B cell (primary cell): ENCODE measurements at regions not wholly inside any gene's neighbourhood (a gene's known extent, or its start where the extent isn't known, plus 50 kb on each side); places are given as distances from the start of the nearest gene placed in this dataset.

Source experiments
- ATAC-seq: fragments of 200-7000 bp; cut with Tn5 transposase; one replicate; pipeline ENCODE4 v1.10.0; 2021; ENCODE audit warnings: low read depth, mild to moderate bottlenecking, moderate number of reproducible peaks, moderate library complexity
- CTCF ChIA-PET: fragments of 350-600 bp; sonication (Branson Sonifier 250); formaldehyde crosslinking; loops from one replicate; lab custom pipeline; 2021; ENCODE audit warnings: antibody characterized with exemption, inconsistent platforms; lab: Charles Lee
- POLR2A ChIA-PET: fragments of 350-600 bp; sonication (Branson Sonifier 250); formaldehyde crosslinking; loops from one replicate; lab custom pipeline; 2021; ENCODE audit warnings: antibody characterized with exemption; lab: Charles Lee
- DNase-seq: peaks from one replicate; pipeline ENCODE4 v3.0.0; 2013
- H2AFZ ChIP-seq: 2 replicates; pipeline ENCODE4 v1.6.1; 2012; ENCODE audit warnings: mild to moderate bottlenecking, low read depth, low read length; ENCODE audit not compliant: insufficient read depth, poor library complexity, severe bottlenecking
- H3K27ac ChIP-seq, 2 donors: 1 replicate in 1 of 2; 2 replicates in 1 of 2; pipeline ENCODE4 v1.5.1; 2012 to 2013; ENCODE audit warnings: low read length in 2 of 2, mild to moderate bottlenecking in 2 of 2, moderate library complexity in 1 of 2
- H3K27me3 ChIP-seq, 4 experiments: fragments of 200-600 bp in 1 of 4; sonication (generic) in 1 of 4; replicated peaks in 1 of 4; 1 replicate in 2 of 4; 2 replicates in 2 of 4; pipeline versions ENCODE4 v1.6.1 to v1.7.0; 2013 to 2016; ENCODE audit warnings: low read length in 3 of 4, mild to moderate bottlenecking in 2 of 4, mixed read lengths in 1 of 4, moderate library complexity in 1 of 4; ENCODE audit not compliant: insufficient read depth in 4 of 4, control insufficient read depth in 3 of 4; ENCODE audit errors: control extremely low read depth in 1 of 4
- H3K36me3 ChIP-seq, 2 experiments: replicated peaks in 1 of 2; 1 replicate in 1 of 2; 2 replicates in 1 of 2; pipeline versions ENCODE4 v1.6.1 to v1.7.1; 2013; ENCODE audit warnings: low read length in 1 of 2; ENCODE audit not compliant: insufficient read depth in 2 of 2, control insufficient read depth in 1 of 2; ENCODE audit errors: control extremely low read depth in 1 of 2, extremely low read depth in 1 of 2
- H3K4me1 ChIP-seq, 2 donors: fragments of 200-600 bp in 1 of 2; sonication (generic) in 1 of 2; 1 replicate in 1 of 2; 2 replicates in 1 of 2; pipeline versions ENCODE4 v1.5.1 to v1.6.1; 2013 to 2017; ENCODE audit warnings: low read length in 2 of 2; ENCODE audit not compliant: control insufficient read depth in 2 of 2, insufficient read depth in 2 of 2
- H3K4me2 ChIP-seq: replicated peaks from 2 replicates; pipeline ENCODE3; 2012; ENCODE audit warnings: mild to moderate bottlenecking, low read depth, low read length; ENCODE audit not compliant: poor library complexity, severe bottlenecking
- H3K4me3 ChIP-seq, 5 experiments: fragments of 200-600 bp in 1 of 5; sonication (generic) in 1 of 5; 1 replicate in 3 of 5; 2 replicates in 2 of 5; pipeline versions ENCODE4 v1.5.1 to v1.7.0; 2011 to 2016; ENCODE audit warnings: low read length in 4 of 5, mild to moderate bottlenecking in 4 of 5, low read depth in 2 of 5, control low read depth in 1 of 5, moderate library complexity in 1 of 5; ENCODE audit not compliant: insufficient read depth in 1 of 5; ENCODE audit errors: control extremely low read depth in 1 of 5, extremely low read depth in 1 of 5
- H3K79me2 ChIP-seq: fragments of 200-600 bp; sonication (generic); one replicate; pipeline ENCODE4 v1.6.0; 2016; ENCODE audit warnings: low read length; ENCODE audit not compliant: control insufficient read depth, insufficient read depth
- H3K9ac ChIP-seq: fragments of 200-600 bp; sonication (generic); 2 replicates; pipeline ENCODE4 v1.6.1; 2017; ENCODE audit warnings: mild to moderate bottlenecking, low read length, moderate library complexity
- H3K9me3 ChIP-seq, 3 donors: one replicate each; pipeline versions ENCODE4 v1.6.1 to v1.7.1; 2013; ENCODE audit warnings: low read length in 2 of 3; ENCODE audit not compliant: control insufficient read depth in 2 of 3, insufficient read depth in 1 of 3; ENCODE audit errors: control extremely low read depth in 1 of 3
- H4K20me1 ChIP-seq: 2 replicates; pipeline ENCODE4 v1.6.0; 2012; ENCODE audit warnings: mild to moderate bottlenecking, low read length; ENCODE audit not compliant: insufficient read depth, control insufficient read depth, poor library complexity, severe bottlenecking
- H3K27ac Mint-ChIP-seq: one replicate; pipeline ENCODE4 v1.8.0; 2021; ENCODE audit warnings: mixed read lengths
- H3K27me3 Mint-ChIP-seq: one replicate; pipeline ENCODE4 v1.8.0; 2021; ENCODE audit warnings: mixed read lengths
- H3K4me1 Mint-ChIP-seq: one replicate; pipeline ENCODE4 v1.8.0; 2021; ENCODE audit warnings: mixed read lengths
- H3K4me3 Mint-ChIP-seq: one replicate; pipeline ENCODE4 v1.8.0; 2021; ENCODE audit warnings: mixed read lengths
- H3K9me3 Mint-ChIP-seq: one replicate; pipeline ENCODE4 v1.8.0; 2022; ENCODE audit warnings: mixed read lengths; ENCODE audit not compliant: insufficient read depth
- CTCF ChIP-seq: fragments of 200-600 bp; IDR thresholded peaks from one replicate; pipeline ENCODE4 v1.8.0; 2022; ENCODE audit warnings: antibody characterized with exemption, mild to moderate bottlenecking
- EZH2 ChIP-seq: IDR thresholded peaks from 2 replicates; pipeline ENCODE4 v1.6.1; 2012; ENCODE audit warnings: borderline replicate concordance, low read depth, mild to moderate bottlenecking, moderate library complexity, low read length; ENCODE audit not compliant: insufficient read depth, poor library complexity, severe bottlenecking
- WGBS: methylation state at CpG from one replicate; pipeline ENCODE4 v1.1.5; 2013; ENCODE audit warnings: missing lambda C conversion rate; ENCODE audit not compliant: insufficient coverage; 5-methylcytosine and 5-hydroxymethylcytosine counted together
- intact Hi-C: fragments of 100-400 bp; cut with micrococcal nuclease; formaldehyde crosslinking; loops from one replicate; pipeline ENCODE4 v1.10.0; 2022

GRCh38 chr15:95131131-95131556, 899.8 kb downstream of the MCTP2 start:
- H3K4me3 Mint-ChIP-seq = no peak overlapping the region
- no peaks in the 10 kb centered on the region for H3K9me3 Mint-ChIP-seq
- WGBS = 72% methylated on average over 3 of the region's 5 CpGs
- Histone ChIP-seq H2AFZ (no peak overlapping the region), H3K9me3 (no peaks in the 10 kb centered on the region), H3K4me1 (no peaks in the 10 kb centered on the region), H3K4me3 (no peak overlapping the region), H3K79me2 (no peaks in the 10 kb centered on the region), H3K27ac (no peak overlapping the region), H3K4me2 (no peak overlapping the region), H4K20me1 (no peaks in the 10 kb centered on the region), H3K27me3 (no peaks in the 10 kb centered on the region), H3K9ac (no peak overlapping the region), H3K36me3 (no peaks in the 10 kb centered on the region)
- intact Hi-C loops = no loop called here
- no peaks in the 10 kb centered on the region for H3K27me3 Mint-ChIP-seq
- H3K27ac Mint-ChIP-seq = no peak overlapping the region
- no peak for DNase-seq
- ATAC-seq = no peak
- ChIA-PET CTCF (no interaction called here), POLR2A (no interaction called here)
- H3K4me1 Mint-ChIP-seq = no peaks in the 10 kb centered on the region
- no peak for TF ChIP-seq EZH2
- TF ChIP-seq CTCF = no peak

GRCh38 chr15:95132774-95133173, 901.4 kb downstream of the MCTP2 start:
- no peaks in the 10 kb centered on the region for H4K20me1 ChIP-seq
- ATAC-seq (no peak), DNase-seq (no peak)
- 100% methylated on average over 1 of the region's 1 CpG for WGBS
- Mint-ChIP-seq H3K9me3 (peaks cover 2% of the 10 kb centered on the region), H3K4me3 (no peak overlapping the region), H3K27me3 (no peaks in the 10 kb centered on the region), H3K27ac (no peak overlapping the region), H3K4me1 (no peaks in the 10 kb centered on the region)
- no peaks in the 10 kb centered on the region for H3K36me3 ChIP-seq
- H2AFZ ChIP-seq = no peak overlapping the region
- H3K4me1 ChIP-seq = no peaks in the 10 kb centered on the region
- no peak for TF ChIP-seq CTCF
- TF ChIP-seq EZH2 = no peak
- H3K4me3 ChIP-seq = no peak overlapping the region
- ChIA-PET POLR2A (no interaction called here), CTCF (no interaction called here)
- H3K4me2 ChIP-seq = no peak overlapping the region
- no peaks in the 10 kb centered on the region for H3K9me3 ChIP-seq
- H3K27ac ChIP-seq = no peak overlapping the region
- intact Hi-C loops = no loop called here
- H3K9ac ChIP-seq = no peak overlapping the region
- H3K27me3 ChIP-seq = no peaks in the 10 kb centered on the region
- H3K79me2 ChIP-seq = no peaks in the 10 kb centered on the region
